ENCODE measurements at regions not wholly inside any gene's neighbourhood (a gene's known extent, or its start where the extent isn't known, plus 50 kb on each side); places are given as distances from the start of the nearest gene placed in this dataset.

DNA sequence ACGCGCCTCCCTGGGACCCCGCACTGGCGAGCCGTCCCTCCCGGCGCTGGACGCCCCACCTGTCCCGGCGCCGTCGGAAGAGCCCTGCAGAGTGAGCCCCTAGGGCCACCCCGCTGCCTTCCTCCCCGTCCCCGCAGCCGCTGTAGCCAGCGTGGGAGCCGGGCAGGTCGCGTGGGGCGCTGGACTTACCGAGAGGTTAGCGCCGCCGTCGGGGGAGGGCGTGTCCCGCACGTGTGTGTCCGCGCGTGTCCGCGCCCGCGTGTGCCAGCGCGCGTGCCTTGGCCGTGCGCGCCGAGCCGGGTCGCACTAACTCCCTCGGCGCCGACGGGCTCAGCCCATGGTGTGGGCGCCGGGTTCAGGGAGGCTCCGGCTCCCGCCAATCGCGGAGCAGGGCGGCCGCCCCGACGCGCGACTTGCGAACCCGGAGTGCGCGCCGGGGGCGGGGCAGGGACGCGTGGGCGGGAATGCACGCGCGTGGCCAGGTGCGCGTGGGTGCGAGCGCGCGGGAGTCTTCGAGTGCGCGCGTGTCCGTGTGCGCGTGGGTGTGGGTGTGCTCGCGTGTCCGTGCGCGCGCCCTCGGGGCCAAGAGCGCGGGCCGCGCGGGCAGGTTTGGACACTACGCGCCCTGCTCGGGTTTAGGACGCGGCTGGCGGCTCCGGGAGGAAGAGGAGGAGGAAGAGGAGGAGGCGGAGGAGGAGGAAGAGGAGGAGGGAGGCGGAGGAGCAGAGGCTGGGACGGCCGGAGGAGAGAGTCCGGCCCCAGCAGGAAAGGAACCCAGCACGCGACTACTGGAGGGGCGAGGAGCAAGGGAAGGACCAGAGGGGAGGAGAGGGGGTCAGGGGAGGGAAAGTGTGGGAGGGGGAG is 145.2 kb upstream of the ETS2 start:
- CTCF ChIA-PET = interaction anchor here (0.6 to 1.7 kb wide), 2 partner anchors 8 to 99 kb away, joined by 4 read pairs; no protein-coding TSS in a partner anchor
- peak overlapping the region; percentile 32 for H3K4me3 ChIP-seq (ENCODE audit: low read depth, low read length)
- POLR2A ChIA-PET = no interaction called here
- TF ChIP-seq WT1 (tag by site-specific recombination; IDR thresholded peaks at IDR 0.05) = peak; percentile 63; the same call in 1 of the 2 replicates
- TF ChIP-seq, protein P1, sequence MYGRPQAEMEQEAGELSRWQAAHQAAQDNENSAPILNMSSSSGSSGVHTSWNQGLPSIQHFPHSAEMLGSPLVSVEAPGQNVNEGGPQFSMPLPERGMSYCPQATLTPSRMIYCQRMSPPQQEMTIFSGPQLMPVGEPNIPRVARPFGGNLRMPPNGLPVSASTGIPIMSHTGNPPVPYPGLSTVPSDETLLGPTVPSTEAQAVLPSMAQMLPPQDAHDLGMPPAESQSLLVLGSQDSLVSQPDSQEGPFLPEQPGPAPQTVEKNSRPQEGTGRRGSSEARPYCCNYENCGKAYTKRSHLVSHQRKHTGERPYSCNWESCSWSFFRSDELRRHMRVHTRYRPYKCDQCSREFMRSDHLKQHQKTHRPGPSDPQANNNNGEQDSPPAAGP (tag by site-specific recombination; IDR thresholded peaks at IDR 0.05) = peak; percentile 46
- TF ChIP-seq, protein P2, sequence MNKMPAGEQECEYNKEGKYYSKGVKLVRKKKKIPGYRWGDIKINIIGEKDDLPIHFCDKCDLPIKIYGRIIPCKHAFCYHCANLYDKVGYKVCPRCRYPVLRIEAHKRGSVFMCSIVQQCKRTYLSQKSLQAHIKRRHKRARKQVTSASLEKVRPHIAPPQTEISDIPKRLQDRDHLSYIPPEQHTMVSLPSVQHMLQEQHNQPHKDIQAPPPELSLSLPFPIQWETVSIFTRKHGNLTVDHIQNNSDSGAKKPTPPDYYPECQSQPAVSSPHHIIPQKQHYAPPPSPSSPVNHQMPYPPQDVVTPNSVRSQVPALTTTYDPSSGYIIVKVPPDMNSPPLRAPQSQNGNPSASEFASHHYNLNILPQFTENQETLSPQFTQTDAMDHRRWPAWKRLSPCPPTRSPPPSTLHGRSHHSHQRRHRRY (tag by site-specific recombination; IDR thresholded peaks at IDR 0.05) = 0 out of 2 replicates have a peak, but pooled peaks have one; percentile 52
- peak; percentile 99 for TF ChIP-seq EGR2 (tag by site-specific recombination; IDR thresholded peaks at IDR 0.05; ENCODE audit: low read depth)
- TF ChIP-seq ZNF140 (tag by site-specific recombination; IDR thresholded peaks at IDR 0.05) = no peak
- peak; percentile 11; the same call in 1 of the 2 replicates for TF ChIP-seq KLF1 (tag by site-specific recombination; IDR thresholded peaks at IDR 0.05)
- TF ChIP-seq ZSCAN23 (tag by site-specific recombination; IDR thresholded peaks at IDR 0.05) = 0 out of 2 replicates have a peak, but pooled peaks have one; percentile 26
- TF ChIP-seq BCL11A (tag by site-specific recombination; IDR thresholded peaks at IDR 0.05; ENCODE audit: low read depth) = peak; percentile 68
- peak; percentile 96 for TF ChIP-seq SP3 (tag by site-specific recombination; IDR thresholded peaks at IDR 0.05)
- TF ChIP-seq, protein P3, sequence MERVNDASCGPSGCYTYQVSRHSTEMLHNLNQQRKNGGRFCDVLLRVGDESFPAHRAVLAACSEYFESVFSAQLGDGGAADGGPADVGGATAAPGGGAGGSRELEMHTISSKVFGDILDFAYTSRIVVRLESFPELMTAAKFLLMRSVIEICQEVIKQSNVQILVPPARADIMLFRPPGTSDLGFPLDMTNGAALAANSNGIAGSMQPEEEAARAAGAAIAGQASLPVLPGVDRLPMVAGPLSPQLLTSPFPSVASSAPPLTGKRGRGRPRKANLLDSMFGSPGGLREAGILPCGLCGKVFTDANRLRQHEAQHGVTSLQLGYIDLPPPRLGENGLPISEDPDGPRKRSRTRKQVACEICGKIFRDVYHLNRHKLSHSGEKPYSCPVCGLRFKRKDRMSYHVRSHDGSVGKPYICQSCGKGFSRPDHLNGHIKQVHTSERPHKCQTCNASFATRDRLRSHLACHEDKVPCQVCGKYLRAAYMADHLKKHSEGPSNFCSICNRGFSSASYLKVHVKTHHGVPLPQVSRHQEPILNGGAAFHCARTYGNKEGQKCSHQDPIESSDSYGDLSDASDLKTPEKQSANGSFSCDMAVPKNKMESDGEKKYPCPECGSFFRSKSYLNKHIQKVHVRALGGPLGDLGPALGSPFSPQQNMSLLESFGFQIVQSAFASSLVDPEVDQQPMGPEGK (tag by site-specific recombination; IDR thresholded peaks at IDR 0.05) = peak; percentile 74
- TF ChIP-seq ZBTB21 (tag by site-specific recombination; IDR thresholded peaks at IDR 0.05) = no peak
- TF ChIP-seq, protein P4, sequence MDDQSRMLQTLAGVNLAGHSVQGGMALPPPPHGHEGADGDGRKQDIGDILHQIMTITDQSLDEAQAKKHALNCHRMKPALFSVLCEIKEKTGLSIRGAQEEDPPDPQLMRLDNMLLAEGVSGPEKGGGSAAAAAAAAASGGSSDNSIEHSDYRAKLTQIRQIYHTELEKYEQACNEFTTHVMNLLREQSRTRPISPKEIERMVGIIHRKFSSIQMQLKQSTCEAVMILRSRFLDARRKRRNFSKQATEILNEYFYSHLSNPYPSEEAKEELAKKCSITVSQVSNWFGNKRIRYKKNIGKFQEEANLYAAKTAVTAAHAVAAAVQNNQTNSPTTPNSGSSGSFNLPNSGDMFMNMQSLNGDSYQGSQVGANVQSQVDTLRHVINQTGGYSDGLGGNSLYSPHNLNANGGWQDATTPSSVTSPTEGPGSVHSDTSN (CRISPR knock-in tag; IDR thresholded peaks at IDR 0.05) = peak; percentile 30; the same call in 1 of the 2 replicates
- peak; percentile 27; the same call in 1 of the 2 replicates for TF ChIP-seq ZEB2 (tag by site-specific recombination; IDR thresholded peaks at IDR 0.05)
- TF ChIP-seq, protein P5, sequence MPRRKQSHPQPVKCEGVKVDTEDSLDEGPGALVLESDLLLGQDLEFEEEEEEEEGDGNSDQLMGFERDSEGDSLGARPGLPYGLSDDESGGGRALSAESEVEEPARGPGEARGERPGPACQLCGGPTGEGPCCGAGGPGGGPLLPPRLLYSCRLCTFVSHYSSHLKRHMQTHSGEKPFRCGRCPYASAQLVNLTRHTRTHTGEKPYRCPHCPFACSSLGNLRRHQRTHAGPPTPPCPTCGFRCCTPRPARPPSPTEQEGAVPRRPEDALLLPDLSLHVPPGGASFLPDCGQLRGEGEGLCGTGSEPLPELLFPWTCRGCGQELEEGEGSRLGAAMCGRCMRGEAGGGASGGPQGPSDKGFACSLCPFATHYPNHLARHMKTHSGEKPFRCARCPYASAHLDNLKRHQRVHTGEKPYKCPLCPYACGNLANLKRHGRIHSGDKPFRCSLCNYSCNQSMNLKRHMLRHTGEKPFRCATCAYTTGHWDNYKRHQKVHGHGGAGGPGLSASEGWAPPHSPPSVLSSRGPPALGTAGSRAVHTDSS (tag by site-specific recombination; IDR thresholded peaks at IDR 0.05) = peak; percentile 97
- peak; percentile 19; the same call in 1 of the 2 replicates for TF ChIP-seq ZBTB1 (tag by site-specific recombination; IDR thresholded peaks at IDR 0.05)
- TF ChIP-seq, protein P6, sequence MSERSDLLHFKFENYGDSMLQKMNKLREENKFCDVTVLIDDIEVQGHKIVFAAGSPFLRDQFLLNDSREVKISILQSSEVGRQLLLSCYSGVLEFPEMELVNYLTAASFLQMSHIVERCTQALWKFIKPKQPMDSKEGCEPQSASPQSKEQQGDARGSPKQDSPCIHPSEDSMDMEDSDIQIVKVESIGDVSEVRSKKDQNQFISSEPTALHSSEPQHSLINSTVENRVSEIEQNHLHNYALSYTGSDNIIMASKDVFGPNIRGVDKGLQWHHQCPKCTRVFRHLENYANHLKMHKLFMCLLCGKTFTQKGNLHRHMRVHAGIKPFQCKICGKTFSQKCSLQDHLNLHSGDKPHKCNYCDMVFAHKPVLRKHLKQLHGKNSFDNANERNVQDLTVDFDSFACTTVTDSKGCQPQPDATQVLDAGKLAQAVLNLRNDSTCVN (tag by site-specific recombination; optimal IDR thresholded peaks at IDR 0.05) = peak; percentile 100
- no peak for TF ChIP-seq ZNF660 (tag by site-specific recombination; IDR thresholded peaks at IDR 0.05)
- peak; percentile 100 for TF ChIP-seq ZFHX2 (tag by site-specific recombination; conservative IDR thresholded peaks at IDR 0.05)
- TF ChIP-seq, protein P7, sequence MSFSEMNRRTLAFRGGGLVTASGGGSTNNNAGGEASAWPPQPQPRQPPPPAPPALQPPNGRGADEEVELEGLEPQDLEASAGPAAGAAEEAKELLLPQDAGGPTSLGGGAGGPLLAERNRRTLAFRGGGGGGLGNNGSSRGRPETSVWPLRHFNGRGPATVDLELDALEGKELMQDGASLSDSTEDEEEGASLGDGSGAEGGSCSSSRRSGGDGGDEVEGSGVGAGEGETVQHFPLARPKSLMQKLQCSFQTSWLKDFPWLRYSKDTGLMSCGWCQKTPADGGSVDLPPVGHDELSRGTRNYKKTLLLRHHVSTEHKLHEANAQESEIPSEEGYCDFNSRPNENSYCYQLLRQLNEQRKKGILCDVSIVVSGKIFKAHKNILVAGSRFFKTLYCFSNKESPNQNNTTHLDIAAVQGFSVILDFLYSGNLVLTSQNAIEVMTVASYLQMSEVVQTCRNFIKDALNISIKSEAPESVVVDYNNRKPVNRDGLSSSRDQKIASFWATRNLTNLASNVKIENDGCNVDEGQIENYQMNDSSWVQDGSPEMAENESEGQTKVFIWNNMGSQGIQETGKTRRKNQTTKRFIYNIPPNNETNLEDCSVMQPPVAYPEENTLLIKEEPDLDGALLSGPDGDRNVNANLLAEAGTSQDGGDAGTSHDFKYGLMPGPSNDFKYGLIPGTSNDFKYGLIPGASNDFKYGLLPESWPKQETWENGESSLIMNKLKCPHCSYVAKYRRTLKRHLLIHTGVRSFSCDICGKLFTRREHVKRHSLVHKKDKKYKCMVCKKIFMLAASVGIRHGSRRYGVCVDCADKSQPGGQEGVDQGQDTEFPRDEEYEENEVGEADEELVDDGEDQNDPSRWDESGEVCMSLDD (tag by site-specific recombination; IDR thresholded peaks at IDR 0.05) = peak; percentile 51
- TF ChIP-seq, protein P8, sequence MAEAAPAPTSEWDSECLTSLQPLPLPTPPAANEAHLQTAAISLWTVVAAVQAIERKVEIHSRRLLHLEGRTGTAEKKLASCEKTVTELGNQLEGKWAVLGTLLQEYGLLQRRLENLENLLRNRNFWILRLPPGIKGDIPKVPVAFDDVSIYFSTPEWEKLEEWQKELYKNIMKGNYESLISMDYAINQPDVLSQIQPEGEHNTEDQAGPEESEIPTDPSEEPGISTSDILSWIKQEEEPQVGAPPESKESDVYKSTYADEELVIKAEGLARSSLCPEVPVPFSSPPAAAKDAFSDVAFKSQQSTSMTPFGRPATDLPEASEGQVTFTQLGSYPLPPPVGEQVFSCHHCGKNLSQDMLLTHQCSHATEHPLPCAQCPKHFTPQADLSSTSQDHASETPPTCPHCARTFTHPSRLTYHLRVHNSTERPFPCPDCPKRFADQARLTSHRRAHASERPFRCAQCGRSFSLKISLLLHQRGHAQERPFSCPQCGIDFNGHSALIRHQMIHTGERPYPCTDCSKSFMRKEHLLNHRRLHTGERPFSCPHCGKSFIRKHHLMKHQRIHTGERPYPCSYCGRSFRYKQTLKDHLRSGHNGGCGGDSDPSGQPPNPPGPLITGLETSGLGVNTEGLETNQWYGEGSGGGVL (tag by site-specific recombination; IDR thresholded peaks at IDR 0.05) = peak; percentile 87
- 0 out of 2 replicates have a peak, but pooled peaks have one; percentile 4 for TF ChIP-seq OSR2 (tag by site-specific recombination; IDR thresholded peaks at IDR 0.05)
- peak; percentile 68 for TF ChIP-seq KLF8 (tag by site-specific recombination; IDR thresholded peaks at IDR 0.05)
- TF ChIP-seq ZNF311 (tag by site-specific recombination; IDR thresholded peaks at IDR 0.05; ENCODE audit: borderline replicate concordance) = no peak

More for the DNA sequence above, 145.2 kb upstream of the ETS2 start:
- no peak overlapping the region for H3K27ac ChIP-seq (ENCODE audit: extremely low read depth, low read depth, low read length)
- H3K9me3 ChIP-seq (ENCODE audit: control insufficient read depth, insufficient read depth, low read depth, low read length) = no peaks in the 10 kb centered on the region
- H3K4me1 ChIP-seq (ENCODE audit: control insufficient read depth, insufficient read depth, low read length) = peaks cover 3% of the 10 kb centered on the region; the same call in 1 of the 2 replicates
- H3K36me3 ChIP-seq (ENCODE audit: control insufficient read depth in 2 of 2, insufficient read depth in 1 of 2, low read length in 2 of 2) = no peaks in the 10 kb centered on the region
